Adipocyte (in vitro differentiated cells): ENCODE measurements at regions not wholly inside any gene's neighbourhood (a gene's known extent, or its start where the extent isn't known, plus 50 kb on each side); places are given as distances from the start of the nearest gene placed in this dataset.
A peak's percentile ranks its signal among the peaks of the same experiment; 100 is the strongest.

Source experiments
- DNase-seq: peaks from one replicate; pipeline ENCODE4 v3.0.0-alpha.2; 2015; ENCODE audit warnings: low read depth
- H3K27me3 ChIP-seq: replicated peaks from 2 replicates; pipeline ENCODE4 v1.7.0; 2013; ENCODE audit warnings: mild to moderate bottlenecking, low read length, moderate library complexity; ENCODE audit not compliant: control insufficient read depth, insufficient read depth
- H3K36me3 ChIP-seq: 2 replicates; pipeline ENCODE4 v1.7.0; 2013; ENCODE audit warnings: low read length, mild to moderate bottlenecking, moderate library complexity; ENCODE audit not compliant: control insufficient read depth, insufficient read depth, severe bottlenecking
- H3K4me1 ChIP-seq: 2 replicates; pipeline ENCODE4 v1.7.0; 2013; ENCODE audit warnings: mild to moderate bottlenecking, low read length, moderate library complexity; ENCODE audit not compliant: control insufficient read depth, insufficient read depth
- H3K4me3 ChIP-seq: 2 replicates; pipeline ENCODE4 v1.7.0; 2013; ENCODE audit warnings: mild to moderate bottlenecking, low read length, moderate library complexity
- H3K9ac ChIP-seq: 2 replicates; pipeline ENCODE4 v1.7.0; 2013; ENCODE audit warnings: mild to moderate bottlenecking, low read length, moderate library complexity
- H3K9me3 ChIP-seq: 2 replicates; pipeline ENCODE4 v1.7.0; 2013; ENCODE audit warnings: mild to moderate bottlenecking, low read length, moderate library complexity; ENCODE audit not compliant: control insufficient read depth

- no peaks in the 10 kb centered on the region for H3K27me3 ChIP-seq
- H3K4me1 ChIP-seq, result no peaks in the 10 kb centered on the region
- DNase-seq, result no peak
Observed at GRCh38 chr4:156569535-156569934, 402.1 kb downstream of the PDGFC start.

GRCh38 chr4:156568484-156568883 lies 403.1 kb downstream of the PDGFC start:
- H3K36me3 ChIP-seq, result no peaks in the 10 kb centered on the region
- H3K9me3 ChIP-seq, result no peaks in the 10 kb centered on the region
- H3K4me3 ChIP-seq, result no peak overlapping the region
- no peaks in the 10 kb centered on the region for H3K4me1 ChIP-seq
- no peak for DNase-seq
- no peak overlapping the region for H3K9ac ChIP-seq
- H3K27me3 ChIP-seq, result no peaks in the 10 kb centered on the region

More at GRCh38 chr4:156569535-156569934, 402.1 kb downstream of the PDGFC start:
- Histone ChIP-seq H3K9ac (no peak overlapping the region), H3K36me3 (no peaks in the 10 kb centered on the region), H3K9me3 (no peaks in the 10 kb centered on the region), H3K4me3 (no peak overlapping the region)

- no peak overlapping the region for H3K9ac ChIP-seq
- no peaks in the 10 kb centered on the region for H3K27me3 ChIP-seq
- H3K36me3 ChIP-seq, result no peaks in the 10 kb centered on the region
- no peaks in the 10 kb centered on the region for H3K4me1 ChIP-seq
- peak; percentile 48 for DNase-seq
- H3K4me3 ChIP-seq, result no peak overlapping the region
- H3K9me3 ChIP-seq, result no peaks in the 10 kb centered on the region
Observed at GRCh38 chr4:156568041-156568440, 403.6 kb downstream of the PDGFC start.

- no peaks in the 10 kb centered on the region for H3K27me3 ChIP-seq
- H3K36me3 ChIP-seq, result no peaks in the 10 kb centered on the region
- H3K9me3 ChIP-seq, result peaks cover 11% of the 10 kb centered on the region
- no peak overlapping the region for H3K4me3 ChIP-seq
- no peak for DNase-seq
- H3K4me1 ChIP-seq, result no peaks in the 10 kb centered on the region
- H3K9ac ChIP-seq, result no peak overlapping the region
Observed at GRCh38 chr4:156560701-156561100, 410.9 kb downstream of the PDGFC start.

- no peak for DNase-seq
- H3K4me3 ChIP-seq, result no peak overlapping the region
- H3K36me3 ChIP-seq, result no peaks in the 10 kb centered on the region
- H3K4me1 ChIP-seq, result no peaks in the 10 kb centered on the region
- no peaks in the 10 kb centered on the region for H3K27me3 ChIP-seq
- no peak overlapping the region for H3K9ac ChIP-seq
- peaks cover 11% of the 10 kb centered on the region for H3K9me3 ChIP-seq
Observed at GRCh38 chr4:156559346-156559745, 412.3 kb downstream of the PDGFC start.

GRCh38 chr4:156558373-156559025 lies 413.1 kb downstream of the PDGFC start:
- H3K4me3 ChIP-seq, result no peak overlapping the region
- H3K36me3 ChIP-seq, result no peaks in the 10 kb centered on the region
- H3K9ac ChIP-seq, result no peak overlapping the region
- H3K27me3 ChIP-seq, result no peaks in the 10 kb centered on the region
- no peaks in the 10 kb centered on the region for H3K4me1 ChIP-seq
- no peak for DNase-seq
- H3K9me3 ChIP-seq, result peaks cover 11% of the 10 kb centered on the region

GRCh38 chr4:156557920-156558319 lies 413.7 kb downstream of the PDGFC start:
- Histone ChIP-seq H3K4me3 (no peak overlapping the region), H3K36me3 (no peaks in the 10 kb centered on the region), H3K27me3 (no peaks in the 10 kb centered on the region), H3K4me1 (no peaks in the 10 kb centered on the region), H3K9me3 (peaks cover 11% of the 10 kb centered on the region), H3K9ac (no peak overlapping the region)
- no peak for DNase-seq

GRCh38 chr4:156556336-156556735 lies 415.3 kb downstream of the PDGFC start:
- H3K36me3 ChIP-seq, result no peaks in the 10 kb centered on the region
- H3K27me3 ChIP-seq, result no peaks in the 10 kb centered on the region
- DNase-seq, result no peak
- H3K9ac ChIP-seq, result no peak overlapping the region
- peaks cover 11% of the 10 kb centered on the region for H3K9me3 ChIP-seq
- no peaks in the 10 kb centered on the region for H3K4me1 ChIP-seq
- H3K4me3 ChIP-seq, result no peak overlapping the region

- no peak for DNase-seq
- Histone ChIP-seq H3K4me1 (no peaks in the 10 kb centered on the region), H3K9ac (no peak overlapping the region), H3K36me3 (no peaks in the 10 kb centered on the region), H3K27me3 (no peaks in the 10 kb centered on the region), H3K4me3 (no peak overlapping the region), H3K9me3 (no peaks in the 10 kb centered on the region)
Observed at GRCh38 chr4:156553659-156554058, 417.9 kb downstream of the PDGFC start.

GRCh38 chr4:156547891-156548290 lies 423.7 kb downstream of the PDGFC start:
- H3K36me3 ChIP-seq, result no peaks in the 10 kb centered on the region
- H3K4me3 ChIP-seq, result peak overlapping the region; percentile 26
- peaks cover 41% of the 10 kb centered on the region for H3K4me1 ChIP-seq
- H3K9me3 ChIP-seq, result no peaks in the 10 kb centered on the region
- no peak for DNase-seq
- no peaks in the 10 kb centered on the region for H3K27me3 ChIP-seq
- H3K9ac ChIP-seq, result peak overlapping the region; percentile 22

- Histone ChIP-seq H3K36me3 (no peaks in the 10 kb centered on the region), H3K4me1 (peaks cover 41% of the 10 kb centered on the region), H3K27me3 (no peaks in the 10 kb centered on the region), H3K4me3 (peak overlapping the region; percentile 26), H3K9ac (peak overlapping the region; percentile 40), H3K9me3 (no peaks in the 10 kb centered on the region)
- DNase-seq, result peak; percentile 82
Observed at GRCh38 chr4:156547439-156547838, 424.2 kb downstream of the PDGFC start.
